NCI-H226 (cell line): ENCODE measurements at regions not wholly inside any gene's neighbourhood (a gene's known extent, or its start where the extent isn't known, plus 50 kb on each side); places are given as distances from the start of the nearest gene placed in this dataset.

Experiments
- DNase-seq: peaks from one replicate; pipeline ENCODE4 v3.0.0-alpha.2; 2015

DNA sequence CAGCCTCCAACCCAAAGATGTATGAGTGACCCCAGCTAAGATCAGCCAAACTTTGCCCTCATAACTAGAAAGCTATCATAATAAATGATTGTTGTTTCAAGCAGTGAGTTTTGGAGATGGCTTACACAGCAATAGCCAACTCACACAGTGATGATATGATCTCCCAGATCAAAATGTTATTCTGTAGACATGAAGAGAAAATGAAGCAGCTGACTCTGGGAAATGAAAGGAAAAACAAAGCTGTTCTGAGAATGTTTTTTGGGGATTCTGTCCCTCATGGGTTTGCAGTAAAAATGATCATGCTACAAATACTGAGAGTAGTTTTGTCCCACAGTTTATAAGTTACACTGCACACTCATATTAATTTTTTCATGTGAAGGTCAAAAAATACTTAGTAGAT lies 617.8 kb downstream of the MRPL39 start:
- DNase-seq, result no peak

DNA sequence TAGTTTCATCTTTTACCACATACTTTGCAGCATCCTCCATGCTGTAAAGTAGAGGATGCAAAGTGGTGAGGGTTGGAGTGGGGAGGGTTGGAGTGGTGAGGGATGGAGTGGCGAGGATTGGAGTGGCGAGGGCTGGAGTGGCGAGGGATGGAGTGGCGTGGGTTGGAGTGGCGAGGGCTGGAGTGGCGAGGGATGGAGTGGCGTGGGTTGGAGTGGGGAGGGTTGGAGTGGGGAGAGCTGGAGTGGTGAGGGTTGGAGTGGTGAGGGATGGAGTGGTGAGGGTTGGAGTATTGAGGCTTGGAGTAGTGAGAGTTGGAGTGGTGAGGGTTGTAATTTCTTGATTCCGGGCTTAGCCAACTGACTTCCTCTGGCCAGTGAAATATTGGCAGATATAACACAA lies 618.3 kb downstream of the MRPL39 start:
- no peak for DNase-seq

DNA sequence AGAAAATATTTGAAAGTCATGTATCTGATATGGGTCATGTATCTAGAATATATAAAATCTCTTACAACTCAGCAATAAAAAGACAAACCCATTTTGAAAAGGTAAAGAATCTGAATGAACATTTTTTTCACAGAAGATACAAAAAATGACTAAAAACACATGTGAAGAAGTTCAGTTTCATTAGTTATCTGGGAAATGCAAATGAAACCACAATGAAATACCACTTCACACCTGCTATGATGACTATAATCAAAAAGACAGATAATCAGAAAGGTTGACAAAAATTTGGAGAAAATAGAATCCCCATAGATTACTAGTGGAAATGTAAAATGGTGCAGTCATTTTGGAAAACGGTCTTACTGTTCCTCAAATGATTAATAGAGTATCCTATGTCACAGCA lies 631.0 kb downstream of the MRPL39 start:
- DNase-seq, result no peak

DNA sequence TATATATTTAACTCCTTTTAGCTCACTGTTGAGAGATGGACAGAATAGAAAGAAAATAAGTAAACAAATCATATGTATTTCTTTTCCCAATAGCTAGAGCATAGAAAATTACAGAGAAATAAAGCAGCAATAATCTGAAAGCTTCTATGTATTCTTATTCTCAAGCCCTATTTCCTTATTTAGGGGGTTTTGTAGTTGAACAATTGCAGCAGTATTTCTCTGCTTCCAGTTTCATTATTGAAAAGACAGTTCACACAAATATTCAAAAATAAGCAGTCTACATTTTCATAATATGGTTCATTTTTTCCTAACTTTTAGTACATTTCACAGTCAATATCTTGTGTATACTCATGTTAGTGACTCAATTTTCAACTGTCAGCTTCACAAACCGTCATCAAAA lies 638.2 kb downstream of the MRPL39 start:
- DNase-seq, result no peak

DNA sequence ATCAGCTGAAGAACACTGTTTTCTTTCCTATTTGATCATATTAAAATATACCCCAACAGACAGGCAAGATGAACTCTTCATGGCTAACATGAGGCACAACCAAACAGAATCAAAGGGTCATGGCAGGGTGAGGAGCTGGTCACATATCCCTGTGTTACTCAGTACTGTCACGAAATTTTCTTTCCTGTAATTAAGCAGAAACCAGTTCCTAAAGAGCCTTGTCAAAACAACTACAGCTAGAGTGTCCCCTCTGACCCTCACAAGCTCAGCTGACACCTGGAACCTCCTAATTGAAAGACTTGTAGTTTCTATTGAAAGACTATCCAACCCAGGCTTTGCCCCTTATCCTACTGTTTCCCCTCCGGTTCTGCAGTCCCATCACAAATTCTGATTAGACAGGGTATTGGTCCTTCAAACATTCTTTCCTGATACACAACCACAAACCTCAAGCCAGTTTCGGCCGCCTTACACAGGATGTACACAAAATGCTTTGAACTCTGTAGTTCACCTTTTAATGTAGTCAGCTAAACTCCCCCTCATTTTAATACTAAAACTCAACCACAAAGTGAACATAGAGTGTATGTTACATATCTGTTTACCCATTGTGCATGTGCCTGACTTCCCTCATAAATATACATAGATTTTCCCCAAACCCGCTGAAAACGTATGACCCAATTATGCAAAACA lies 651.9 kb downstream of the MRPL39 start:
- no peak for DNase-seq

DNA sequence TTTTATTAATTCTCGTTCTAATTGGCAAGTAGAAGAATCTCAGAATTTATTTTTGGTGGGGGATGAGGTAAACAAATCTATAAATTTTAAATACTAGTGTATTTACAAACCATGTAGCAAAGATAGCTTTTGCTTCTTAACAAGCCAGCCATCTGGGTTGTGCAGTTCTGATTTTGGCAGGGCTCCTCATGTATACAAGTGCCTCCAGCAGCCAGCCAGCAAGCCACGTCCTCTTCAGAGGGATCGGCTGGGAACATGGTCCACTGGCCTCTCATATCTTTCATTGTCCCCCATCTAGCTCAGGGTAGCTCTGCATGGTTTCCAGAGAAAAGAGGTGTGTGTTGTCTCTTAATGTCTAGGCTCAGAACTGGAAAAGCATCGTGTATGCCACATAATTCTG lies 659.1 kb downstream of the MRPL39 start:
- DNase-seq, result no peak

DNA sequence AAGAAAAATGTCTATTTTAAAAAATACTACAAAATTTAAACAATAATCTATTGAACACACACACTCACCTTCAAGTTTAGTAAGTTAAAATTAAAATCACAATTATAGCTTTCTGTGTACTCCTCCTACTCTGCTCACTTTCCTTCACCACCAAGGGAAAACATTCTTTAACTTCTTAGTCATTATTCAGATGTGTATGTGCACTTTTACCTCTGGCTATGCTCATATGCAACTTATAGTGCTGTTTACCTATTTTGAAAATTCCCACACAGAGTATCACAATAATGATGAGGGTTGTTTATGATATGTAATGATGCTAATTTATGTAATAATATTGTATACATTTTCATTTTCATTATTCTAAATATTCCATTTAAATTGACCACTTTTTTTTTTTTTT lies 661.4 kb downstream of the MRPL39 start:
- no peak for DNase-seq

DNA sequence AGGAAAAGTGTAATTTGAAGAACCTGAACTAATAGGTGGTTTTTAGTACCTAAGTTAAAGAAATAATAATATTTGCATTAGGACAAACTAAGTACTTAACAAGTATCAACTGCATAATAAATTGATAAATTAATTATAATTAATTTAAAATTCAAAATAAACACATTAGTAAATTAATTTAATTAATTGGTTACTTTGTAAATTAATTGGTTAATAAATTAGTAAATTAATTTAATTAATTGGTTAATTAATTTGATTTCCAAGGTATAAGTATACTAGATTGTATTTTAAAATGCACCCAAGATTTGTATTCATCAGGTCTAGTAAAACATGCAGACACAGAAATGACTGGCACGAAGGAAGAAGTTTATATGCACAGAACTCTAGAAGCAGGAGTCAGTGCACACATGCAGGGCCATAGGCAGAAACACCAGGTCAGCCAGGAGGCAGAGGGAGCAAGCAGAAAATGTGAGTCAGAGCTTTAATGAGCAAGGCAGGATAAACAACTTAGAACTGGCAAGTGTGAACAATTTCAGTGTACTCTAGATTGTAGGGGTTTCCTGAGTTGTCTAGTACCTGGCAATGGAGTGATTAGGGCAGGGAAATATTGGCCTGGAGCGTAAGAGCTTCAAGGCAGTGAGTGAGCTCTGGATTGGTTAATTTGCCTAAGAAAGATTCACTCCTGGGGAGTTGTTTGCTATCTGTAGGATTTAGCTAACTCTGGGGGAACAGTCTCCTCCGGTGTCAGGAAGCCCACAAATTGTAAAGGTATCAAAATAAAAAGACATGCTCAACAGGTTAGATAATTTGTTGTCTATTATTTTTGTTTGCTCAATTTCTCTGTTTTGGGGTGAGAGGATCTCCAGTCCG lies 665.7 kb downstream of the MRPL39 start:
- peak; percentile 81 for DNase-seq

DNA sequence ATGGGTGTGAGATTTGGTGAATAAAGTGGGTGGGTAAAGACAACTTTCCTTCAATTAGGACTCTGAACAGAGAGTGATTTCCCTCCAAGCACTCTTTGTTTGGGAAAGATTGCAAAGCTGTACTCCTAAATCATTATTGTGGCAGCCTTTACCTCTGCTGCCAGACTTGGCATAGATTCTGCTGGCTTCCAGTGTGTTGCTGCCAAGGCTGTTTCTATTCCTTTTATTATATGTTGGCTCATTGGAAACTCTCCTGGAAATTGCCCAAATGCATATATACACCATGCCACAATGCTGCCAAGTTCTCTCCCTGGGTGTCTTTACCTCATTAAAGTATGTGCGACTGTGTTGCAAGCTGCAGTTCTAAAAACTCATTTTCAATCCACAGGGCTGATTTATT lies 668.0 kb downstream of the MRPL39 start:
- peak; percentile 16 for DNase-seq

DNA sequence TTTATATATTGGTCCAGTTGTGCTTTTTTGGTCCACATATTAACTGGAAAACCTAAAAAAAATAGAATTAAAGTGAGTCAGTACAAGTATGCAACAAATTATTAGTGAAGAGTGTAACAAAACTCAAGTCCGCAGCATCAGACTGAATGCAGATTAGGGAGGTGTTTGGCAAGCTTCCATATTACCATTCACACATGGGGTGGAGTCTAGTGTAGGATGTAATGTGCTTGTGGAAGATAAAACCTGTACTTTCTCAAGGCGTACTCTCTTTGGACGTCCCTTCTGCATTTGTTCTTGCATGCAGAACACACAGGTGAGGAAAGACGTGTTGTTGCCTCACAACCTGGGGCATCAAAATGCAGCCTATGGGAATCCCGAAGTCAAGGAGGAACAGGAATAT lies 668.7 kb downstream of the MRPL39 start:
- DNase-seq, result no peak

DNA sequence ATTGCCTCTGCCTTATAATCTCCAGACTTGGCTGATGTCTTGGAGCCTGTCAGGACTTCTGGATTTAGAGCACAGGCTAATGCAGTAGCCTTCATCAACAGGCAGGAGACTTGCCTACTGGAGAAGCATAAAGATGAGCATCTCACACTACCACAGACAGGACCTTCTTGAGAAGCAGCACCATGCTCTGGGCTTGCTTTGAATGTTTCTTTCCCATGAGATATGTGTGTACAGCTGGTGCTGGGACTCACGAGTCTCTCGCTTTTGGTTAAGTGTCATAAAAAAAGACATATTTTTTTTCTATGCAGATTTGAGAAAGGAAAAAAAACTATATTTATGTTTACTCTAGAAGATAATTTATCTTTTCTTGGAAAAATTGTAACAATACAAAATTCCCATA lies 671.3 kb downstream of the MRPL39 start:
- DNase-seq, result no peak

DNA sequence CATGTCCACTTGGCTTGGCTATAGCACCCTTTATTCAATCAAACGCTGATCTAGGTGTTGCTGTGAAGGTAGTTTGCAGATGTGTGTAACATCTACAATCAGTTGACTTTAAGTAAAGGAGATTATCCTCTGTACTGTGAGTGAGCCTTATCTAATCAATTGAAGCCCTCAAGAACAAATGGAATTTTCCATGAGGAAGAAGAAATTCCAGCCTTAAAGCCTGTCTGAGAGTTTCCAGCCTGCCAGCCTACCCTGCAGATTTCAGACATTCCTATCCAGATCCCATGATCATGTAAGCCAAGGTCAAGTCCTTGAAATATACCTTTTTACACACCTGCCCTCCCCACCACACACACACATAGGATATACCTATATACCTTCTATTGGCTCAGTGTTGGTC lies 696.7 kb downstream of the MRPL39 start:
- no peak for DNase-seq

DNA sequence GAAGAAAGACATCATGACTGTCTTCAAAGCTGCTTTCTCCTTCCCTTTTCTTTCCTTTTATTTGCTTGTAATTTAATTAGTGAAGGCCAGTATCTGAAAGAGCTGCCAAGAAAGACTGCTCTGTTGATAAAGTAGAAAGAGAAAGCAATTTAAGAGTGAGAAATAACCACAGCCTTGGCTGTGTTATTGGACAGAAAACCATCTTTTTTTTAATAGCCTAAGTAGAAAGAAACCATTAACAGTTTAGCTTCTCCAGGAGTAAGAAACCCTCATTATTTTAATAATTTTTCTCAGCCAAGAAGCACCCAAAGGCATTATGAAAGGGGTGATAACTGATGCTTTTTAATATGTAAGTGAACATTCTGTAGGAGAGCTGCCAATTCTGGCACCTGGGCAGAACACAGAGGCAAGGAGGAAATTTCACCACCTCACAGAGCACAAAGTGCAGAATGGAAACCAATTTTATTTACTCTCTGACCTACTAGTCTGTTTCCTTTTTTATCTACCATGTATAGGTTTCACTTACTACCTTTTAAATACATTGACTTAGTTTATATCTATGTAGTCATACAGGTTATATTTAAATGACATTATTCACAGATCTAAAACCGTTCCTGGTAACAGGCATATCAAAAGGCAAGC lies 703.2 kb downstream of the MRPL39 start:
- DNase-seq, result no peak

DNA sequence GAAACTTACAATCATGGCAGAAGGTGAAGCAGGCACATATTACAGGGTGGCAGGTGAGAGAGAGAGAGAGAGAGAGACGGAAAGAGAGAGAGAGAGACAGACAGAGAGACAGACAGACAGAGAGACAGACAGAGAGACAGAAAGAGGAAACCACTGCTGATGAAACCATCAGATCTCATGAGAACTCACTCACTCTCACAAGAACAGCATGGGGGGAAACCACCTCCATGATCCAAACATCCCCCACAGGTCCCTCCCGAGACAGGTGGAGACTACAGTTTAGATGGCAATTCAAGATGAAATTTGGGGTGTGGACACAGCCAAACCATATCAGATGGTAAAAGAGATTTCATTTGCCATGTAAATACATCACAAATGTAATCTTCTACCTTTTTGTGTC lies 708.1 kb downstream of the MRPL39 start:
- DNase-seq, result no peak

DNA sequence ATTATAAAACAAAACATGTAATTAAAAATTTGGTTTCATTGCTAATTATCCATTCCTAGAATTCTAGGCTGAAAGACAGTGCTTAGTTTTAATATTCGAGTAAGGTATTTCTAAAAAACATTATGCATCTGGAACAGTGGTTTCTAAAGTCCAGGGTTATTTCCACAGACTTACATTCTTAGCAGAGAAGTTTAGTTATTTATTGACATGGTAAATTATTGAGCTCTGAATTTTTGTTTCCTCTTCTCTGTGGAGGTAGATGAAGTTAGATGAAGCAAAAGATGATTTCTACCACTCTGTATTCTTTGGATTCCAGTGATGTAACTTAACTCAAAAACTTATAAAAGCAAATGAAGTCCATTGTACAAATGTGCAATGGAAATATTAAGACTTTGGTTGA lies 709.4 kb downstream of the MRPL39 start:
- no peak for DNase-seq

DNA sequence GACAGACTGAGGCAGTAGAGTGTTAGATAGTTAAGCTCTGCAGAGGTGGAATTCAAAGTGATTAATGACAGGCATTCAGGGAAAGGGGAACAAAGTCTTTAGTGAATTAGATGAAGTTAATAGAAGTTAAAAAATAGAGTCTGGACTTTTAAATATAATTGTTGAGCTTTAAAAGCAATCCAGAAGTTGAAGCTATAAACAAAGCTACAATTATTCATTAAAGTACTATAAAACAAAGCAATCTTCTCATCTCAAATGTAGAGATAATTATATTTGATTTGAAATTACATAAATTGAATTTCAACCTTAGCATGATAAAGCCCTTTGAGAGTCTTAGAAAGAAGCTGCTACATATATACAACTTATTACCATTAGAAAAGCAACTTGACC lies 710.6 kb downstream of the MRPL39 start:
- no peak for DNase-seq

DNA sequence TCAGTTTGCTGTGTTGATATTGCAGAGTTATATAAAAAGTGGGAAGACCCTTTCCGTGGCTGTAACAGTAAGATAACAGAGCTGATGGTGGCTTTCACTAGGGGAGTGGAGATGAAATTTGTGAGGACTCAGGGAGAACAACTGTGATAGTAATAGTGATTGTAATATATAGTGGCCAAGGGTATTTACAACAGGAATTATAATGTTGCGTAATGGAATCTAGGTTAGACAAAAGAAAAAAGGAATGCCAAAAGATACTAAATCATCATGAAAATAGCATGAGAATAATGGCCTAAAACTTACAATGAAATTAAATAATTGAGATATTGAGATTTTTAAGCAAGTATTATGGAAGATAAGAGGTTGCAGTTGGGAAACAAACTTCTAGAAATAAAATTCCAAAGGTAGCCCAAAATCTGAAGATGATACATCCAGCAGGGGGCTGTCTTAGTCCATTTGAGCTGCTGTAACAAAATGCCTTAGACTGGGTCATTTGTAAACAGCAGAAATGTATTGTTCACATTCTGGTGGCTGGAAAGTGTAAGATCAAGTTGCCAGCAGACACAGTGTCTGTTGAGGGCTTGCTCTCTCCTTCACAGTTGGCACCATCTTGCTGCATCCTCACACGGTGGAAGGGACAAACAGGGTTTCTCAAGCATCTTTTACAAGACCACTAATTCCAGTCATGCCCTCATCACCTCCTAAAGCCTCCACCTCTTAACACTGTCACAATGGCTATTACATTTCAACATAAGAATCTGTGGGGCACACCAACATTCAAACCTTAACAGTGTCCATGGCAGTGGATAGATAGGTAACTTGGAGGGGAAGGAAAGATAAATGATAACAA lies 711.2 kb downstream of the MRPL39 start:
- peak; percentile 3 for DNase-seq

DNA sequence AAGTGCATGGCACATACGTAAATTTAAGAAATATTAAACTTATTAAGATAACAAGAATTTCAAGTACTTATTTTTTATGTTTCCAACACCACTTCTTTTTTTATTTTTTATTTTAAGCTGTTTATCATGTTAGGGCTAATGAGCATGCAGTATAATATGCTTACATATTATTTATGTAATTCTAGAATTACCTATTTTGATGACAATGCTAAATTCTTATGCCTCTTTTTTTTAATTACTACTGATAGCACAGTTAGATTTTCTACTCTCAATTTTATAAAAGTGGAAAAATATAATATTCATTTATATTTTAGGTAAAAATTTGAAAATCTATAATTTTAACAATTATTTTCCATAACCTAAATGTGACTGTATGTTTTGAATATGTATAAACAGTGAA lies 713.0 kb downstream of the MRPL39 start:
- DNase-seq, result no peak

DNA sequence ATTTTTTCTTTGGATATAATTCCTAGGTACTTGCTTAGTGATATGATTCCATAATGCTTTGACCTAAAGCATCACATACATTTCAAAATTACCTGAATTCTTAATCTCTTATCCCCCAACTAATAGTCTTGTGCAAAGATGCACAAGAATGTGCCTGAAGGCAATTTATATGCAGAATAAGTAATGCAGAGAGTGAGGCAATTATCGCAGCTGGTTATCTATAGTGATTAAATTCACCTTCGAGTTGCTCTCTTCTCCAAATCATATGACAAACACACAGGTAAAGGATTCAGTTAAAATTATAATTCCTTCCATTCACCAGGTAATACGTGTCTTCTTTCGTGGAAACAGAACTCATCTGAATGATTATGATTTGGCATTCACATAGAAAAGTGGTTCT lies 717.3 kb downstream of the MRPL39 start:
- no peak for DNase-seq

DNA sequence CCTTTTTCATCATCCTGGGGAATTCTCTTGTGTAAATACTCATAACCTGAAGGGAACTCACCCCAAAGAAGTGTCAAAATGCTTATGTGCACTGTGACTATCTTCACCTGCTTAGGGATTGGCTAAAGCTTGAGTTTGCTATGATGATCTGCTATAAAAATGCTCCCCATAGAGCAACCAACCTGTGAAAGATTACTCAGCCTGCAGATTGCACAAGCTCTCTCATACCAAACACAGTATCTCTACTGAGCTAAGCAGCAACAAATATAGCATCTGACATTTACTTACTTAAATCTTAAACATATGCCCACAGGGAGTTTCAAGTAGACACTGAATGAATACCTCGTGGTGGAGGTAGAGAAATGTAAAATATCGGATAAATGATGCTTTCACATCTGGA lies 725.8 kb downstream of the MRPL39 start:
- peak; percentile 46 for DNase-seq

DNA sequence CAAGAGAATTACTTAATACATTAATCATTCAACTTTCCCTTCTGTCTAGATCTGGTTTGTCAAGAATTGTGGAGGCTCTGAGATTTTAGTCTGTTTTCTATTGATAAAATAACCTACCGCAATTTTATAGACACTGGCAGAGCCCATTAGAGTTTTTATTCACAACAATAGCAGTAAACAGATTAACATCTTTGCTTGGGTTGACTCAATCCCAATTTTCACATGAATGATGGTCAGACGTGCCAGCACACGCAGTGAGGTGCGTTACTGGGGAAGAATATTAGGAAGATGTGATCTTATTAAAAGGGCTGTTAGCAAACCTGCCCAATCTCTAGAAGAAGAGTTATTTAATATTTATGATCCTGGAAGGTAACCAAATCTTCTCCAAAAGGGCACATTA lies 736.6 kb downstream of the MRPL39 start:
- no peak for DNase-seq

DNA sequence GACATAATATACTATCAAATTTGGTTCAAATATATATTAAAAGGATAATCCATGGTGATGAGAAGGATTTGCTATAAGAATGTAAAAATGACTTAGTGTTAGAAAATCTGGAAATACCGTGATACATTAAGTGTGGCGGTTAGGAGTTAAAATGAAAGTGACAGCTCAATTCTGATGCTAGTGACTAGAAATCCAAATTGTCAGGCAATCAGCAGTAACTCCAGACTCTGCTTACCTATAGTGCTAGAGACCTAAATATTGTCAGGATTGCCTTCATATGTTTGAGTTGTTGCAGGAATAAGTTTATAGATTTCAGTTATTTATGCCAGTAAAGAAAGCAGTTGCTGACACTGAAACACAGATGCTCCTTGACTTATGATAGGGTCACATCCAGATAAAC lies 737.4 kb downstream of the MRPL39 start:
- DNase-seq, result no peak

DNA sequence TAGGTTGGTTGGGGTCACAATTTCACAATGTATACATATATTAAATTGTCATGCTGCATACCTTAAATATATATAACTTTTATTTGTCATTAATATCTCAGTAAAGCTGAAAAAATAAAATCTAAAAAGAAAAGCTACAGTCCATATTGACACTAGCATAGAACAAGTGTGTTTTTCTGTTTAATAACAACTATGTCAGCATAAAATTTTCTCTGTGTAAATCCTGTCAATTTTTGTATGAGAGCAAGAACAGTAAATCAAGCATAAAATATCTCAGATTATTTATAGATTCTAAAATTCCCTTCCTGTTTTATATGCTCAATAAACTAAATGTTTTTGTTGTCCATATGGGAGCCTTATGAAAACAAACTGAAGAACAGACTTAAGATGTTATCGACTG lies 739.2 kb downstream of the MRPL39 start:
- no peak for DNase-seq
